NCI-H524 (cell line): ENCODE measurements at regions not wholly inside any gene's neighbourhood (a gene's known extent, or its start where the extent isn't known, plus 50 kb on each side); places are given as distances from the start of the nearest gene placed in this dataset.
"Not testable (repeated sequence)": the region's sequence is repeated elsewhere in the genome, so short reads cannot be mapped to it uniquely, and the experiment has no call there.

Experiments
- DNase-seq, 2 experiments: peaks; one replicate each; lab custom pipeline; 2025; lab: John Stamatoyannopoulos, UW

DNA sequence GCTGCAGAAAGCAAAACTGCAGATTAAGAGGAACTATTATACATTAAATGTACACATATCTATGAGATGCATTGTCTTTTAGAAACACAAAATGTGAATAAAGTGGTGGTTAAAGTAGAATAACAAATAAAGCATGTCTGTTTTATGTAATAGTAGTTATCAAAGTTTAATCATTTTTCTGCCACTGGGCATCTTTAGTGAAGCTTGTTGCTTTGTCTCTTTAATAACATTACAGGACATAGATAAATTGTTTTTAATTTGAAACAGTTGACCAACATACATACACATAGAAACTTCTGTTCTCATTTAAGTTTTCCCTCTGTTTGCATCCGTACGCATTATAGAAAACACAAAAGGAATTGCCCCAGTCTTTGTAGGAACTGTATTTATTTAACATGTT, 1700.0 kb upstream of the ADGRL3 start:
- no peak for DNase-seq

DNA sequence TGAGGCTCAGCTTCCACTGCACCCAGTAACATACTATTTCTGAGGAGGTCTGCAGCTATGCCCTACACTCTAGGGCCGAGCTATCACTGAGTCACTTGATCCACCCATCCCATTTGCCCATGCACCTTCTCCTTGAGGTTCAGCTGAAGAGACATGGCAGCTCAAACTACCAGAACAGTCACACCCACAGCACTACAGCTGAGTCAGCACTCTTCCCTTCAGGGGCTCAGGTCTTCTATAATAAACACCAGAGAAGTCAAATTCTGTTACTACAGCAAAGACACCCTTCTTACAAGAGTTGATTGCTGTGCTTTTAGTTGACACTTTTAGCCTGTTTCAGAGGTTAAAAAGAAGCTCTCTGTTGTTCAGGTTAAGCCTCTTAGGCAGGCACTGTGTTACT, 1696.4 kb upstream of the ADGRL3 start:
- DNase-seq, result no peak

DNA sequence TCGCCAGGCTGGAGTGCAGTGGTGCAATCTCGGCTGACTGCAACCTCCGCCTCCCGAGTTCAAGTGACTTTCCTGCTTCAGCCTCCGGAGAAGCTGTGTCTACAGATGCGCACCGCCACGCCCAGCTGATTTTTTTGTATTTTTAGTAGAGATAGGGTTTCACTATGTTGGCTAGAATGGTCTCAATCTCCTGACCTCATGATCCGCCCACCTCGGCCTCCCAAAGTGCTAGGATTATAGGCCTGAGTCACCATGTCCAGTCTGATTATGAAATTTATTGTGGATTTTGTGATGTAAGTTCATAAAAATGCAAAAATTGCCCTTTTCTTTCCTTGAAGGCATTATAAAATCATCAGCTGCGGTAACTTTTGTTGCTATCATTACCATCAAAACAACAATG, 1688.3 kb upstream of the ADGRL3 start:
- not testable (repeated sequence) for DNase-seq

DNA sequence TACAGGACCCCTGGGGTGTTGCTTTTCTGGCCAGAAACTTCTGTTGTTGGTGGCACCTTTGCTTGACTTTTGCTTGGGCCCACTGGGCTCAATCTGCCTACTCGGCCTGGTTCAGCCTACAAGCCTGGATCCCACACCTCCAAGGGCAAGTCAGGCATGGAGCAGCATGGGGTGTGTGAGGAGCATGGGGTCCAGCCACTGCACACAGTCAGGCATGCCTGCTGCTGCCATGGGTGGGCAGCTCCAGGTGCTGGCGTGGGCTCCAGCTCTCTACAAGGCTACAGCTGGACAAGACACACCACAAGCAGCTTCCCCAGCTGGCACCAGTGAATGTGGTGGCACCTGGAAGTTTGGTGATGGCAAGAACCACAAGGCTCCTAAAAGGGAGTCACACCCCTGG, 1683.1 kb upstream of the ADGRL3 start:
- no peak for DNase-seq

DNA sequence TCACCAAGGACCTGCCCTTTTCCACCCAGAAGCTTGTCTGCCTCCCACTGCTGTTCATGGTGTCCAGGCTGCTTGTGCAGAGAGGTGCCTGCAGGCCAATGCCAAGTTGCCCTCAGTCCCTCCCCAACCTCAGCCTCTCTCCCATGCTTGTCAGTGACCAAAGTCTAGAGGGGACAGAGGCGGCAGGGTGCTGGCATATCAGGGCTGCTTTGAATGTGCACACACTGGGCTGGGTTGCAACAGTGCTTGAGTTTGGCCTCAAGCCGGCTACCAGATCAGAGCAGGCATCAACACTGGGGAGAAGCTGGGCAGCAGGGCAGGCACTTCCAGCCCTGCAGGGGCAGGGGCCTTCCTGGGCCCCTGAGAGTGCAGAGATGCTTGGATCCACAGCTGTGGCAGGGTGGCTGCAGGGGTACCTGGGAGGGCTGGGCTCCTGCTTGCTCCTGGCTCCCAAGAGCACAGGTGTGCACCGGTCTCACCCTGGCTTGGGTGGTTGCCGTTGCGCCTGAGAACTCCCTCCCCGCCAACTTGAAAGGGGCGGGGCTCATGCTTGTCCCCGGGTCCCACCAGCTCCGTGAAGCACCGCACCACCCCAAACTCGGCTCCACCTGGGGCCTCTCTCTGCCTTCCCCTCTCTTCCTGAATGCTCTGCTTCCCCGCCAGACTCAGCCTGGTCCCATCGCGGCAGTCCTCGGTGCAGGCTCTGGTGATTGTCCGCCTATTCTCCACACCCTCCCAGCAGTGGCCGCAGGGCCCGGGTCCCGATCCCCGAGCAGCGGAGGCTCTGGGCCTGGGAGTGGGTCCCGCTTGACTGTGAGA, 1681.9 kb upstream of the ADGRL3 start:
- no peak for DNase-seq

DNA sequence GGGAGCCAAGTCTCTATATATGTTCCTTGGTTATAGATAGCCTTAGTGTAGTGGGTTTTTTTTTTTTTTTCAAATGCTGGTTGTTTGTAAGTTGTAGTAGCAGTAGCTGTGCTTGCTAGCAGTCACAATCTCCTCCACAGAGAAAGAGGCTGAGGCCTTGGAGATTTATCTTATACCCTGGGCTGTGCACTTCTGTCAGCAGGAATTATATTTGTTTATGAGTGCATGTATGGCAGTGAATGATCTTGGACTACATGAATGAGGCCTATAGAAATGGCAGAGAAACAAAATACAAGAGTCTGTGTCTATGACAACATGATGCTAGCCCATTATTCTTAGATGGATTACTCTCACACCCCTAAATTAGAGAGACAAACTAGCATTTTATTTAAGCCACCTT, 1674.2 kb upstream of the ADGRL3 start:
- no peak for DNase-seq

DNA sequence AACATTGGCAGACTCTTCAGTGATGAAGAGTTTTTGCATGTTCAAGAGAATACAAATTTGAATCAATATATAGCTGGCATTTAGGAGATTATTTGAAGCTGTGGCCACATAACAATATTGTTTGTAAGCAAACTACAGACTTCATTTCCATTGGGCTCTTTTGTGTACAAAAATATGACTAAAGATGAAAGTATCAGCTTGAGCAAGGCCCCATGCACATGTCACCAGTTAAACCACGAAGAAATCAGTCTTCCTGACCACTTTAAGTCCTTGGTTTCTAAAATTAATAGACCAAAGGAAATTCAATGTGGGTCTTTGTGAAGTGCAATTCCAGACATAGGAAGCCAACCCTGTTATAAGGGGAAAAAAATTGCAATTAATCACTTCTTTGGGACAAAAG, 1664.6 kb upstream of the ADGRL3 start:
- no peak for DNase-seq

DNA sequence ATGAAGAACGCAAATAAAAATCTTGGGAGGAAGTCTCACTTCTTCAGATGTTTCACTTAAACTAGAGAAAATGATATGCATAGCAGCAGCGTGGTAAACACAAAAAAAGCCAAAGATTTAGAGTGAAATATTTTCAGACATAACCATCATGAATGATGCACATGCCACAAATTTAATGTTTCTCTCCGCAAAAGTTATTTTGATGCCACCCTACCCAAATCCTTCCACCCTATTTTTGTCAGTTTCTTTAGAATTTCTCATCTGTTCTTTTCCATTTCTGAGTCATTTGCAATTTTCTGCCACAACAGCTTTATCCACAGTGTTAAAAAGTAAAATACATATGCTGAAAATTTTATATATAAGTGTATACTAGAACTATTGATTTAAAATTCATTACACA, 1663.7 kb upstream of the ADGRL3 start:
- no peak for DNase-seq

DNA sequence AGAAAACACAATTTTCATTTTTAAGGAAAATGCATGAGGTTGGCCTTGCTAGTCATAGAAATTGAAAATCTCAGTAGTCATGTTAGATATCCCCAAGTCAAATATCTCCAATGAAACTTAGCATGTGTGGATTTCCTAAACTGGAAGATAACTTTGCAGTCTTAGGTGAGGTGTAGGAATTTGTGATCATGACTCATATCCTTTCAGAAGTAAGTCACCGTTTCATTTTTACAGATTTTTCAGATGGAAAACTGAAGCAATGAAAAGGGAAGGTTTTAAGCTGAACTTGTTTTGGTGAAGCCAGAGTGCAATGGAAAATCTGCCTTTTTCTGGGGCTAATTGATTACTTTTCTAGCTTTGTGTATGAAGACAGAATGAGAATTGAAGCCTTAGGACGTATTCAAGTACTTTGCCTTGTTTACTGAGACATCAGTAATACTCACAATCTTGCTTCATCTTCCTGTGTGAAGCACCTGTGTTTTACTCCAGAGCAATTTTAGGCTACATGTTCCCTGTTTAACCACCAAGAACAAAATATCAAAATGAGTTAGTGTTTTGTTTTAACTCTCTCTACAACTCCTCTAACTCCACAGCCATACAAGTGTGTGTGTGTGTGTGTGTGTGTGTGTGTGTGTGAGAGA, 1662.8 kb upstream of the ADGRL3 start:
- DNase-seq, result no peak

DNA sequence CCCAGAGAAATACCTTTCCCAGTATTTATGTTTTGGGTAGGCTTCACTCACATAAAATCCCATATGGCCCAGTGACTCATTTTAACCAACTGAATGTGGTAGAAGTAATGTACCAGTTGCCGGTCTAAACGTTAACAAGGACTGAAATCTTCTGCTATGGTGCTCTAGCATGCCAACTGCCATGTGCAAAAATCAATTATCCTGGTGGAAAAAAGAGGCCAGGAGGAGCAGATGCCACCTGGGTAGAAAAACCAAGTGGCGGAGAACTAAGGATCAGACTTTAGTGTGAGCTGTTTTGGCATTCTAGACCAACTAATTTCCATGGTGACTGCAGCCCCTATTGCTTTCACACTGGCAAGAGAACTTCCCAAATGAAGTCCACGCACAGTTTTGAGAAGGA, 1660.7 kb upstream of the ADGRL3 start:
- no peak for DNase-seq

DNA sequence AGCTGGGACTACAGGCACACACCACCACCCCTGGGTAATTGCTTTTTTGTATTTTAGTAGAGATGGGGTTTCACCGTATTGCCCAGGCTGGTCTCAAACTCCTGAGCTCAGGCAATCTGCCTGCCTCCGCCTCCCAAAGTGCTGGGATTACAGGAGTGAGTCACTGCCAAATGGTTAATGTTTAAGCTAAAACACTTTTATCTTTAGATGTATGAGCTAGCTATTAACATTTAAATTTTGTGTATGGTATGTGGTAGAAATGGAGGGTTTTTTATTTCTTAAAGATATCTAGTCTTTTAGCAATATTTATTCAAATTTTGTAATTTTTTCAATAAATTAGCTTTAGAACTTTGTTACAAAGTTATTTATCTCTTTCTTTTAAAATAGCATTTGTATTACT, 1659.8 kb upstream of the ADGRL3 start:
- no peak for DNase-seq

DNA sequence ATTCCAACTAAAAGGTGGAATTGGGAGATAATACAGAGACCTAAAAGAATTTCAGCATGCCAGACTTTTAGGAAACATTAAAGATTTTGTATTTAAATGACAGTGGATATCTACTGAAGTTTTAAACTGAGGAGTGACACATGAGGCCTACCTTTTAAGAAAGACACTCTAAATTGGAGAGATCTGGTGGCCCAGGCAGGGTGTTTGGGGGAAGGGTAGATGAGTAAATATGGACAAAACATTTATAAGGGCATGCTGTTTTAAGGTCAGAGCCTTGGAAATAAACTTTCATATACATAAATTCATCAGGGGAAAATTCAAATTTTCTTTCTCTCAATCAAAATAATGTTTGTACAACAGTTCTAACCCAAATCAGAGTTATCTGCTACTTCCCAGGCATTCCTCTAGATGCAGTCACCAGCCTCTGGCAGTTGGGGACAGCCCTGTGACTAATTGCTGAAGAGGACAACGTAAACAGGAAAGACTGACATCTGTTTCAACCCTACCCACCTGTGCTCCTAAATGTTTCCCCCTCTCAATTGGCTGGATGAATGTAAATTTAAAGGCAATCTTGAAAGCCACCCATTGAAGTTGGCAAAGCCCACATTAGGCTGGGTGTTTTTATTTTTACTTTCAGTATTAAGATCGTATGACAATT, 1646.9 kb upstream of the ADGRL3 start:
- DNase-seq, result peak in 1 of 2 experiments; percentile 64

DNA sequence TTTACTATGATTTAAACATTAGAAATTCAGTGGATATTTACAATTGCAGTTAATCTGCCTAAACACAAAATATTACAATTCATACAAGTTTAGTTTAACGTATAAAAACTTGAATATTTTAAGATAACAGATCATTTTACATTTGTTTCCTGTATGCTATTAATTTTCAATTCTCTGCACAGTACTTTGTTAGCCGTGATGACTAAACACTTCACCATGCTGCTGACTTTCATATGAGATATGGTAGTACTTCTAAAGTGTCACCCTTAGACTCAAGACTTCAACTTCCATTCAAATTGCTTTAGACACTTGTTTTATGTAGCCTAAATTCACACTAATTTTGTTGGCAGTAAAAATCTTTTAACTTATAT, 1646.4 kb upstream of the ADGRL3 start:
- no peak for DNase-seq

DNA sequence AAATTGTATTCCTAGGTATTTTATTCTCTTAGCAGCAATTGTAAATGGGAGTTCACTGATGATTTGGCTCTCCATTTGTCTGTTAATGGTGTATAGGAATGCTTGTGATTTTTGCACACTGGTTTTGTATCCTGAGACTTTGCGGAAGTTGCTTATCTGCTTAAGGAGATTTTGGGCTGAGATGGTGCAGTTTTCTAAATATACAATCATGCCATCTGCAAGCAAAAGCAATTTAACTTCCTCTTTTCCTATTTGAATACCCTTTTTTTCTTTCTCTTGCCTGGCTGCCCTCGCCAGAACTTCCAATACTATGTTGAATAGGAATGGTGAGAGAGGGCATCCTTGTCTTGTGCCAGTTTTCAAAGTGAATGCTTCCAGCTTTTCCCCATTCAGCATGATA, 1643.9 kb upstream of the ADGRL3 start:
- DNase-seq, result not testable (repeated sequence)

DNA sequence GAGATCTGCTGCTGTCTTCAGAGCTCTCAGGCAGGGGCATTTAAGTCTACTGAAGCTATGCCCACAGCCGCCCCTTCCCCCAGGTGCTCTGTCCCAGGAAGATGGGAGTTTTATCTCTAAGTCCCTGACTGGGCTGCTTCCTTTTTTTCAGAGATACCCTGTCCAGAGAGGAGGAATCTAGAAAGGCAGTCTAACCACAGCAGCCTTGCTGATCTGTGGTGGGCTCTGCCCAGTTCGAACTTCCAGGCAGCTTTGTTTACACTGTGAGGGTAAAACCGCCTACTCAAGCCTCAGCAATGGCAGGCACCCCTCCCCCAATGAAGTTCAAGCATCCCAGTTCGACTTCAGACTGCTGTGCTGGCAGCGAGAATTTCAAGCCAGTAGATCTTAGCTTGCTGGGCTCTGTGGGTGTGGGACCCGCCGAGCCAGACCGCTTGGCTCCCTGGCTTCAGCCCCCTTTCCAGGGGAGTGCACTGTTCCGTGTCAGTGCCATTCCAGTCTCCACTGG, 1639.9 kb upstream of the ADGRL3 start:
- DNase-seq, result not testable (repeated sequence)

DNA sequence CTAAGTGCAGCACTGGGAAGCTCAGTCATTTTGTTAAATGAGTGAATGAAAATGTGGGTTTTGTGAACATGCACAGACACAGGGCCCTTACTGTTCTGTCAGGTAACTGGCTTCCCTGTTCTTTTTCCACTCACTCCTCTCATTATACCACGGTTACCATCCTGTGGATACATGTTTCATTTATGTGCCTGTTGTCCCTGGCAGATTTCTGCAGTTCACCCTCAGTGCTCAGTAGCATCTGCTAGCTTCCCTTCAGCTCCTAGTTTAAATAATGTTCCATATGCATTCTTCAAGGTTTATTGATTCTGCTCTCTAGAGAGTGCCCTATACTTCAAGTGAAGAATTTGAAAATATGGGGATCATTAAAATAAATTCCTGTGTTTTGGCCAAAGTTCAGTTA, 1634.3 kb upstream of the ADGRL3 start:
- DNase-seq, result peak in 1 of 2 experiments; percentile 32

DNA sequence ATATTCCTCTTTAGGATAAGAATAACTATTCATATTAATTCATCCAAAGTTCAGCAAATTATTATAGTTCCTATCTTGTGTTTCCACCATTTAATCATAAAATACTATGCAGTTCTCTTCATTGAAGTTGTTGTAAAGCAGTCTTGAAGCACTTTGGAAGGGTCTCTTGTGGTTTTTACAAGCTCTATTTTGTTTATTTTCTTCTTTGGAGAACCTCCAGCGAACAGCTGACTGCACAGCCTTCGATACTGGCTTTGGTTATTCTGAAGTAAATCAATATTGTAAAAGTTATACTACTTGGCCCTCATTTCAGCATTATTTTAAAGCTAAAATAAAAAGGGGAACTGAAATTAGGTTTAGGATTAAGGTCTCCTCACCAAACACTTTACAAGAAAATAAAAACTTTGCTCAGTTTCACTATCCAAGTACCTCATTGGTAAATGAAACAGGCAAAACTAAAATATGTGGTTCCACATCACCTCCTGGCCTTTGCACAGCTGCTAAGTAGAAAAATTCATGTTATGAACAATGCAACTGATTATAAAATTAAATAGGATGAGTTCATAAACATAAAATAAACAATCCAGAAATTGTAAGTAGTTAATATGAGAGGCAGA, 1629.2 kb upstream of the ADGRL3 start:
- DNase-seq, result no peak

DNA sequence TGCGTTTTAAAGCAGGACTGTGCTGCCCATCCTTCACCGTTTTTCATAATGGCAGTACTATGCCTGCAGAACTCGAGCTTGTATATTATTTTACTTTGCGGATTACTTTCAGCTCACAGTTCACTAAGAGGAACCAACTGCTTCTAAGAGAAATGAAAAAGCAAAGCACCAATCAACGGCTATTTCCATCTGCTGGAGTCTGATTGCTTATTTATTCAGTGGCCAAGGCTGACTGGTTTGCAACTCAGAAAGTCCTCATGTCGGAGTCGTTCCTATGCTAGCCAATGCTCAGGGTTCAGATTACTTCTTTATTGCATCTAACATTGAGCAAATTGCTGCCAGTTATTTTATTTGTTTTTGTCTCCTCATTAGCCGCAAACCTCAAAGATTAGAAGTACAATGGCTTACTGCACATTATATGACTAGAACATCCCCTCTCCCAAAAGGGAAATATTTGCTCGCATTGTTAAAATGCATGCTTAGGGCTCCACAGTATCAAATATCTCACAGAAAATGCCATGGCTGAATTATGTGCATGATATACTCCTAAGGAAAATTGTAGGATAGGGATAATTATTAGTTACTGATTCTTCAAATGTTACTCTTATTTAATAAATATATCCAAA, 1628.2 kb upstream of the ADGRL3 start:
- no peak for DNase-seq

DNA sequence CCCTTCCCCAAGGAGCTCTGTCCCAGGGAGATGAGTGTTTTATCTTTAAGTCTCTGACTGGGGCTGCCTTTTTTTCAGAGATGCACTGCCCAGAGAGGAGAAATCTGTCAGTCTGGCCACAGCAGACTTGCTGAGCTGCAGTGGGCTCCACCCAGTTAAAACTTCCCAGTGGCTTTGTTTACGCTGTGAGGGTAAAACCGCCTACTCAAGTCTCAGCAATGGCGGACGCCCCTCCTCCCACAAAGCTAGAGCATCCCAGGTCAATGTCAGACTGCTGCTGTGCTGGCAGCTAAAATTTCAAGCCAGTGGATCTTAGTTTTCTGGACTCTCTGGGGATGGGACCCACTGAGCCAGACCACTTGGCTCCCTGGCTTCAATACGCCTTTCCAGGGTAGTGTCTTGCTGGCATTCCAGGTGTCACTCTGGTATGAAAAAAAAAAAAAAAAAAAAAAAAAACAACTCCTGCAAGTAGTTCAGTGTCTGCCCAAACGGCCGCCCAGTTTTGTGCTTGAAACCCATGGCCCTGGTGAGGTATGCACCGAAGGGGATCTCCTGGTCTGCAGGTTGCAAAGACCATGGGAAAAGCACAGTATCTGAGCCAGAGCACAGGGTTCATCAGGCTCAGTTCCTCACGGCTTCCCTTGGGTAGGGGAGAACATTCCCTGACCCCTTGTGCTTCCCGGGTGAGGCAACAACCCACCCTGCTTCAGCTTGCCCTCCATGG, 1616.1 kb upstream of the ADGRL3 start:
- DNase-seq, result no peak

DNA sequence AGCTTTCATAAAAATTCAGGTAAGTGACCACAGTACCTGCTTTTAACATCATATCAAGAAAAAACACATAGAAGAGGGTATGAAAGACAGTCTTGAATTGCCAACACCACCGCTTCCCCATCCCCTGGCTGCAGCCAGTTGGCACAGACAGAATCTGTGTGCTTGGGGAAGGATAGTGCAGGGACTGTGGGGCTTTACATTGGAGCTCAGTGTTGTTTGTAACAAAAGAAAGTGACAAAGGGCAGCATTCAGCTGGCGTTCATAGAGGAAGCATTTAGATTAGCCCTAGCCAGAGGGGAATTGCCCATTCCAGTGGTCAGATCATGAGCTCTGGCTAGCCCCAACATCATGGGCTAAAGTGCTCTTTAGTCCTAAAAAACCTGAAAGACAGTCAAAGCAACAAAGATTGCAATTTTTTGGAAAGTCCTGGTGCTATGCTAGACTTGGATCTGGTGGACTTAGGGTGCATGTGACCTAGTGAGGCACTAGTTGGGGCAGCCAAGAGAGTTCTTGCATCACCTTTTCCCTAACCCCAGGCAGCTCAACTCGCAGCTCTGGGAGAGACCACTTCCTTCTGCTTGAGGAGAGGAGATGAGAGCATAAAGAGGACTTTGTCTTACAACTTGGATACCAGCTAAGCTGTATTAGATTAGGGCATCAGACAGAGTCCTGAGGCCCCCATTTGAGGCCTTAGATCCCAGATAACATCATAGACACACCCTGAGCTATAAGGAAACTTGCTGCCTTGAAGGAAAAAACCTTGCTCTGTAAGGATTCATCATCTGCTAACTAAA, 1602.4 kb upstream of the ADGRL3 start:
- no peak for DNase-seq

DNA sequence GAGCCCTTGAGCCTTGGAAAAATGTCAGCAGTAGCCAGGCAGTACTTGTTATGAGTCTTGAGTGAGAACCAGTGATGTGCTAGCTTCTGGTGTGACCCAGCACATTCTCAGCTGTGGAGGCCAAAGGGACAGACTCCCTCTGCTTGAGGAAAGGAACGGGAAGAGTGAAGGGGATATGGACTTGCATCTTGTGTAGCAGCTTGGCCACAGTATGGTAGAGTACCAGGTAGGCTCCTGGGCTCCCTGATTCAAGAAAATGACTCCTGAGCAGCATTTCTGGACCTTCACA, 1601.9 kb upstream of the ADGRL3 start:
- no peak for DNase-seq
